WTC11 (cell line): ENCODE measurements at regions not wholly inside any gene's neighbourhood (a gene's known extent, or its start where the extent isn't known, plus 50 kb on each side); places are given as distances from the start of the nearest gene placed in this dataset.

Experiments used
- ATAC-seq: fragments of 200-7000 bp; cut with Tn5 transposase; 2 replicates; pipeline ENCODE4 v1.10.0; 2021; ENCODE audit warnings: mild to moderate bottlenecking, moderate library complexity
- CTCF ChIA-PET: fragments of 300-600 bp; sonication (Branson Sonifier 250); formaldehyde crosslinking; loops from one replicate; lab custom pipeline; 2021; ENCODE audit warnings: antibody characterized with exemption; lab: Charles Lee
- POLR2A ChIA-PET: fragments of 350-600 bp; sonication (Branson Sonifier 250); formaldehyde crosslinking; loops from one replicate; lab custom pipeline; 2021; ENCODE audit warnings: antibody characterized with exemption; lab: Charles Lee
- DNase-seq: peaks from one replicate; pipeline ENCODE4 v3.0.0; 2021; ENCODE audit warnings: low spot score
- H3K27ac Mint-ChIP-seq: 2 replicates; pipeline ENCODE4 v1.8.0; 2021; ENCODE audit warnings: mixed read lengths
- H3K27me3 Mint-ChIP-seq: 2 replicates; pipeline ENCODE4 v1.8.0; 2021; ENCODE audit warnings: low read depth, mild to moderate bottlenecking, moderate library complexity, mixed read lengths
- H3K36me3 Mint-ChIP-seq: 2 replicates; pipeline ENCODE4 v1.8.0; 2021; ENCODE audit warnings: mixed read lengths
- H3K4me1 Mint-ChIP-seq: 2 replicates; pipeline ENCODE4 v1.8.0; 2022; ENCODE audit warnings: mixed read lengths
- H3K4me3 Mint-ChIP-seq: 2 replicates; pipeline ENCODE4 v1.8.0; 2021; ENCODE audit warnings: mild to moderate bottlenecking, moderate library complexity, mixed read lengths
- H3K9me3 Mint-ChIP-seq: 2 replicates; pipeline ENCODE4 v1.8.0; 2021; ENCODE audit warnings: mixed read lengths
- CBFB ChIP-seq: sonication (generic); formaldehyde crosslinking; IDR thresholded peaks from 2 replicates; pipeline ENCODE4 v1.8.1; 2022; ENCODE audit warnings: mild to moderate bottlenecking, low read depth, missing genetic modification reagents
- FOXJ3 ChIP-seq: sonication (generic); formaldehyde crosslinking; IDR thresholded peaks from 2 replicates; pipeline ENCODE4 v1.9.0; 2021; ENCODE audit warnings: missing genetic modification reagents, mild to moderate bottlenecking, borderline replicate concordance
- GABPB1 ChIP-seq: sonication (generic); formaldehyde crosslinking; IDR thresholded peaks from 2 replicates; pipeline ENCODE4 v1.8.1; 2023; ENCODE audit warnings: mild to moderate bottlenecking, missing genetic modification reagents
- GRHL2 ChIP-seq: fragments of 250-450 bp; sonication (Bioruptor Pico); IDR thresholded peaks from 2 replicates; pipeline ENCODE4 v1.8.0; 2022; ENCODE audit warnings: mild to moderate bottlenecking, moderate library complexity; ENCODE audit not compliant: insufficient replicate concordance, severe bottlenecking
- IRF2 ChIP-seq: sonication (generic); formaldehyde crosslinking; IDR thresholded peaks from 2 replicates; pipeline ENCODE4 v1.8.0; 2022; ENCODE audit warnings: low read depth, missing genetic modification reagents, borderline replicate concordance
- MXD4 ChIP-seq: fragments of 250-450 bp; sonication (Bioruptor Pico); IDR thresholded peaks from 2 replicates; pipeline ENCODE4 v1.8.0; 2021; ENCODE audit warnings: mild to moderate bottlenecking, moderate library complexity, borderline replicate concordance
- NFE2L1 ChIP-seq: sonication (generic); formaldehyde crosslinking; IDR thresholded peaks from 2 replicates; pipeline ENCODE4 v1.8.1; 2023; ENCODE audit warnings: missing genetic modification reagents
- PRRX2 ChIP-seq: fragments of 250-450 bp; sonication (Bioruptor Pico); IDR thresholded peaks from 2 replicates; pipeline ENCODE4 v1.8.0; 2021; ENCODE audit warnings: mild to moderate bottlenecking
- ZBTB21 ChIP-seq: sonication (generic); formaldehyde crosslinking; IDR thresholded peaks from 2 replicates; pipeline ENCODE4 v1.8.1; 2023; ENCODE audit warnings: mild to moderate bottlenecking, missing genetic modification reagents, borderline replicate concordance
- ZNF263 ChIP-seq: sonication (generic); formaldehyde crosslinking; IDR thresholded peaks from 2 replicates; pipeline ENCODE4 v1.8.1; 2022; ENCODE audit warnings: low read depth, mild to moderate bottlenecking, moderate library complexity, missing genetic modification reagents
- ZNF317 ChIP-seq: sonication (generic); formaldehyde crosslinking; IDR thresholded peaks from 2 replicates; pipeline ENCODE4 v1.8.1; 2023; ENCODE audit warnings: low read depth, mild to moderate bottlenecking, moderate library complexity, missing genetic modification reagents, borderline replicate concordance
- ZNF423 ChIP-seq: fragments of 250-450 bp; sonication (Bioruptor Pico); IDR thresholded peaks from 2 replicates; pipeline ENCODE4 v2.1.2; 2022; ENCODE audit warnings: mild to moderate bottlenecking, moderate library complexity
- TF ChIP-seq, protein P1 (sequence below): sonication (generic); formaldehyde crosslinking; IDR thresholded peaks from 2 replicates; pipeline ENCODE4 v1.8.0; 2022; ENCODE audit warnings: mild to moderate bottlenecking, missing genetic modification reagents
- TF ChIP-seq, protein P2 (sequence below): fragments of 250-450 bp; sonication (Bioruptor Pico); IDR thresholded peaks from 2 replicates; pipeline ENCODE4 v1.9.0; 2021; ENCODE audit warnings: mild to moderate bottlenecking, borderline replicate concordance
- TF ChIP-seq, protein P3 (sequence below): sonication (generic); formaldehyde crosslinking; IDR thresholded peaks from 2 replicates; pipeline ENCODE4 v1.8.1; 2023; ENCODE audit warnings: mild to moderate bottlenecking, missing genetic modification reagents, moderate library complexity
- TF ChIP-seq, protein P4 (sequence below): sonication (generic); formaldehyde crosslinking; IDR thresholded peaks from 2 replicates; pipeline ENCODE4 v1.8.0; 2022; ENCODE audit warnings: mild to moderate bottlenecking, missing genetic modification reagents
- TF ChIP-seq, protein P5 (sequence below): sonication (generic); formaldehyde crosslinking; IDR thresholded peaks from 2 replicates; pipeline ENCODE4 v1.8.0; 2022; ENCODE audit warnings: mild to moderate bottlenecking, missing genetic modification reagents
- TF ChIP-seq, protein P6 (sequence below): sonication (generic); formaldehyde crosslinking; IDR thresholded peaks from 2 replicates; pipeline ENCODE4 v1.8.1; 2022; ENCODE audit warnings: mild to moderate bottlenecking, moderate library complexity, missing genetic modification reagents
- TF ChIP-seq, protein P7 (sequence below): sonication (generic); formaldehyde crosslinking; conservative IDR thresholded peaks from 2 replicates; pipeline ENCODE4 v1.8.1; 2023; ENCODE audit warnings: mild to moderate bottlenecking, low read depth, missing genetic modification reagents, moderate library complexity

DNA sequence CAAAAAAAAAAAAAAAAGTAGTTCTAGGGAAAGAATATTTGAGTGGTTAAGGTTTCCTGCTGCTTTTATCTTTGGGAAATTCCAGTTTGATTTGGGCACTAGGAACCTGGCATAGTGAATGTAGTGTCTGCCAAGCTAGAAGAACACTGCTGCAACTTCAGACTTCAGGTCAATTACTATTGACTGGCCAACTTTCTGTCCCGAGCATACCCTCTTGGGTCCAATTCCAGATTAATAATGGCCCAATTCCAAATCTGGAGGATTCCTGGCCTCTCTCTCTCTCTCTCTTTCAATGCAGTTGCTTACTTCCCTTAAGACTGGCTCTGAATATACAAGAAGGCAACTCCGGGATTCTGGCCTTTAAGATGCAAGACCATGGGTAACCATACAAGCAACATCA is 74.9 kb downstream of the ANKEF1 start:
- DNase-seq: no peak
- H3K4me3 Mint-ChIP-seq: no peak overlapping the region
- no peaks in the 10 kb centered on the region for H3K4me1 Mint-ChIP-seq
- no peak for ATAC-seq
- TF ChIP-seq FOXJ3 (CRISPR knock-in tag) (no peak), ZBTB21 (no peak), MXD4 (CRISPR knock-in tag) (no peak)
- TF ChIP-seq, protein P1, sequence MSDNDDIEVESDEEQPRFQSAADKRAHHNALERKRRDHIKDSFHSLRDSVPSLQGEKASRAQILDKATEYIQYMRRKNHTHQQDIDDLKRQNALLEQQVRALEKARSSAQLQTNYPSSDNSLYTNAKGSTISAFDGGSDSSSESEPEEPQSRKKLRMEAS (CRISPR knock-in tag): no peak
- TF ChIP-seq, protein P2, sequence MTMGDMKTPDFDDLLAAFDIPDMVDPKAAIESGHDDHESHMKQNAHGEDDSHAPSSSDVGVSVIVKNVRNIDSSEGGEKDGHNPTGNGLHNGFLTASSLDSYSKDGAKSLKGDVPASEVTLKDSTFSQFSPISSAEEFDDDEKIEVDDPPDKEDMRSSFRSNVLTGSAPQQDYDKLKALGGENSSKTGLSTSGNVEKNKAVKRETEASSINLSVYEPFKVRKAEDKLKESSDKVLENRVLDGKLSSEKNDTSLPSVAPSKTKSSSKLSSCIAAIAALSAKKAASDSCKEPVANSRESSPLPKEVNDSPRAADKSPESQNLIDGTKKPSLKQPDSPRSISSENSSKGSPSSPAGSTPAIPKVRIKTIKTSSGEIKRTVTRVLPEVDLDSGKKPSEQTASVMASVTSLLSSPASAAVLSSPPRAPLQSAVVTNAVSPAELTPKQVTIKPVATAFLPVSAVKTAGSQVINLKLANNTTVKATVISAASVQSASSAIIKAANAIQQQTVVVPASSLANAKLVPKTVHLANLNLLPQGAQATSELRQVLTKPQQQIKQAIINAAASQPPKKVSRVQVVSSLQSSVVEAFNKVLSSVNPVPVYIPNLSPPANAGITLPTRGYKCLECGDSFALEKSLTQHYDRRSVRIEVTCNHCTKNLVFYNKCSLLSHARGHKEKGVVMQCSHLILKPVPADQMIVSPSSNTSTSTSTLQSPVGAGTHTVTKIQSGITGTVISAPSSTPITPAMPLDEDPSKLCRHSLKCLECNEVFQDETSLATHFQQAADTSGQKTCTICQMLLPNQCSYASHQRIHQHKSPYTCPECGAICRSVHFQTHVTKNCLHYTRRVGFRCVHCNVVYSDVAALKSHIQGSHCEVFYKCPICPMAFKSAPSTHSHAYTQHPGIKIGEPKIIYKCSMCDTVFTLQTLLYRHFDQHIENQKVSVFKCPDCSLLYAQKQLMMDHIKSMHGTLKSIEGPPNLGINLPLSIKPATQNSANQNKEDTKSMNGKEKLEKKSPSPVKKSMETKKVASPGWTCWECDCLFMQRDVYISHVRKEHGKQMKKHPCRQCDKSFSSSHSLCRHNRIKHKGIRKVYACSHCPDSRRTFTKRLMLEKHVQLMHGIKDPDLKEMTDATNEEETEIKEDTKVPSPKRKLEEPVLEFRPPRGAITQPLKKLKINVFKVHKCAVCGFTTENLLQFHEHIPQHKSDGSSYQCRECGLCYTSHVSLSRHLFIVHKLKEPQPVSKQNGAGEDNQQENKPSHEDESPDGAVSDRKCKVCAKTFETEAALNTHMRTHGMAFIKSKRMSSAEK (CRISPR knock-in tag): no peak
- TF ChIP-seq, protein P3, sequence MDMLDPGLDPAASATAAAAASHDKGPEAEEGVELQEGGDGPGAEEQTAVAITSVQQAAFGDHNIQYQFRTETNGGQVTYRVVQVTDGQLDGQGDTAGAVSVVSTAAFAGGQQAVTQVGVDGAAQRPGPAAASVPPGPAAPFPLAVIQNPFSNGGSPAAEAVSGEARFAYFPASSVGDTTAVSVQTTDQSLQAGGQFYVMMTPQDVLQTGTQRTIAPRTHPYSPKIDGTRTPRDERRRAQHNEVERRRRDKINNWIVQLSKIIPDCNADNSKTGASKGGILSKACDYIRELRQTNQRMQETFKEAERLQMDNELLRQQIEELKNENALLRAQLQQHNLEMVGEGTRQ (CRISPR knock-in tag): no peak
- H3K9me3 Mint-ChIP-seq: no peaks in the 10 kb centered on the region
- POLR2A ChIA-PET: no interaction called here
- no peaks in the 10 kb centered on the region for H3K36me3 Mint-ChIP-seq
- CTCF ChIA-PET: no interaction called here
- H3K27ac Mint-ChIP-seq: no peak overlapping the region
- no peaks in the 10 kb centered on the region for H3K27me3 Mint-ChIP-seq

DNA sequence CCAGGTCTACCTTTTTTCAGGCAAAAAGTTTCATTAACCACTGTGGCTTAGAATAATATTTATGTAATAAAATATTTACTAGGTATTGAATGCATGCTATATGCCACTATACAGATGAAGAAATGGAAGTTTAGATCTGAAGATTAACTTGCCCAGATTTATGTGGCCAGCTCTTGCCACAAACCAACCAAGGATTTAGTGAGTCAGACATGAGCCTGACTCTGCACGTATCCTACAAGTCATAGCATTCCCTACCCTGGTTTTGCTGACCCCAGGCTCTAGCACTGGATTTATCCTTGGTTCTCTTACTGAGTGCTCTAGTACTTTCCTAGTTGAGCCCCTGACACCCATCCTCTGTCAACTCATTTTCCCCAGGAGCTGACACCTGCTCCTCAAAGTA is 75.4 kb downstream of the ANKEF1 start:
- H3K27me3 Mint-ChIP-seq: no peaks in the 10 kb centered on the region
- TF ChIP-seq CBFB (CRISPR knock-in tag) (no peak), ZNF263 (CRISPR knock-in tag) (no peak), GABPB1 (CRISPR knock-in tag) (no peak), ZNF317 (no peak), GRHL2 (CRISPR knock-in tag) (no peak)
- H3K4me1 Mint-ChIP-seq: no peaks in the 10 kb centered on the region
- H3K36me3 Mint-ChIP-seq: no peaks in the 10 kb centered on the region
- H3K9me3 Mint-ChIP-seq: no peaks in the 10 kb centered on the region
- H3K4me3 Mint-ChIP-seq: no peak overlapping the region
- no peak for DNase-seq
- CTCF ChIA-PET: no interaction called here
- POLR2A ChIA-PET: no interaction called here
- no peak overlapping the region for H3K27ac Mint-ChIP-seq
- ATAC-seq: no peak

DNA sequence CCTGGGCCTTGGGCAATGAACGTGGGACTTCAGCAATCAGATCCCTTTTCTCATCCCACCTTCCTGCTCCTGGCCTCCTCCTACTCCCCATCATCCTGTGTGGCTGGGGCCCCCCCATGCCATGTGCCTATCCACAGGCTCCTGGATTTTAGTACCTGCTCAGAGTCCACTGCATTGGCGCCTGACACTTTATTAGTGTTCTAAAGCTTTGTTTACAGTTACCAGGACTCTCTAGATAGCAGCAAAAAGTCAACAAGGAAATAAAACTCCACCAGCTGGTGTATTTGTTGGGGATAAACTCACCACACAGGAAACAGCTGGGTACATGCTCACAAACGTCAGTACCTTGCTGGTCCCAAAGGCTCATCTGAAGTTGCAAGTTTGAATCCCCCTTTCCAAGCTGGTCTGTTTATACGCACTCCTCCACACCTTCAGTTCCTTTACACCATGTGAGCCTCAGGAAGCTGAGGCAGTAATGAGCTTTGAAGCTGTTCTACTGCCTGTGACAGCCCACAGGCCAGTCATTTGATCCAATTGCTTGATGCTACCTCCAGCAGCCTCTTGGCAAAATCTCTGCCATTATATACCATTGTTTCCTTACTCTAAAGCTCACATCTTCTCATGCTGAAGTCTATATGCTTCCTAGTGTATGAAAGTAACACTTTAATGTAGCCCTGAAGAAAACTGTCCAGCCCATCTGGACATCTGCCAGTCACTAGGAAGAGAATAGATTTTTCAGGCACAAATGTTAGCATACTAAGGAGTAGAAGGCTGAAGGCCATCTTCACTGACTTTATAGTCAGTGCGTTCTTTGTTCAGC is 76.6 kb downstream of the ANKEF1 start:
- ATAC-seq (no peak), DNase-seq (no peak)
- no peaks in the 10 kb centered on the region for H3K9me3 Mint-ChIP-seq
- ChIA-PET CTCF (interaction anchor here (1.7 kb wide), 1 partner anchor 21 kb away, joined by 10 read pairs; no protein-coding TSS in a partner anchor), POLR2A (no interaction called here)
- no peaks in the 10 kb centered on the region; the same call in 1 of the 2 replicates for H3K27me3 Mint-ChIP-seq
- H3K36me3 Mint-ChIP-seq: no peaks in the 10 kb centered on the region
- no peaks in the 10 kb centered on the region for H3K4me1 Mint-ChIP-seq
- H3K4me3 Mint-ChIP-seq: no peak overlapping the region
- no peak overlapping the region for H3K27ac Mint-ChIP-seq
- no peak for TF ChIP-seq PRRX2 (CRISPR knock-in tag)
- TF ChIP-seq, protein P4, sequence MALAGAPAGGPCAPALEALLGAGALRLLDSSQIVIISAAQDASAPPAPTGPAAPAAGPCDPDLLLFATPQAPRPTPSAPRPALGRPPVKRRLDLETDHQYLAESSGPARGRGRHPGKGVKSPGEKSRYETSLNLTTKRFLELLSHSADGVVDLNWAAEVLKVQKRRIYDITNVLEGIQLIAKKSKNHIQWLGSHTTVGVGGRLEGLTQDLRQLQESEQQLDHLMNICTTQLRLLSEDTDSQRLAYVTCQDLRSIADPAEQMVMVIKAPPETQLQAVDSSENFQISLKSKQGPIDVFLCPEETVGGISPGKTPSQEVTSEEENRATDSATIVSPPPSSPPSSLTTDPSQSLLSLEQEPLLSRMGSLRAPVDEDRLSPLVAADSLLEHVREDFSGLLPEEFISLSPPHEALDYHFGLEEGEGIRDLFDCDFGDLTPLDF (CRISPR knock-in tag): no peak
- no peak for TF ChIP-seq ZNF423 (CRISPR knock-in tag)
- TF ChIP-seq, protein P5, sequence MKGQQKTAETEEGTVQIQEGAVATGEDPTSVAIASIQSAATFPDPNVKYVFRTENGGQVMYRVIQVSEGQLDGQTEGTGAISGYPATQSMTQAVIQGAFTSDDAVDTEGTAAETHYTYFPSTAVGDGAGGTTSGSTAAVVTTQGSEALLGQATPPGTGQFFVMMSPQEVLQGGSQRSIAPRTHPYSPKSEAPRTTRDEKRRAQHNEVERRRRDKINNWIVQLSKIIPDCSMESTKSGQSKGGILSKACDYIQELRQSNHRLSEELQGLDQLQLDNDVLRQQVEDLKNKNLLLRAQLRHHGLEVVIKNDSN: no peak
- TF ChIP-seq, protein P6, sequence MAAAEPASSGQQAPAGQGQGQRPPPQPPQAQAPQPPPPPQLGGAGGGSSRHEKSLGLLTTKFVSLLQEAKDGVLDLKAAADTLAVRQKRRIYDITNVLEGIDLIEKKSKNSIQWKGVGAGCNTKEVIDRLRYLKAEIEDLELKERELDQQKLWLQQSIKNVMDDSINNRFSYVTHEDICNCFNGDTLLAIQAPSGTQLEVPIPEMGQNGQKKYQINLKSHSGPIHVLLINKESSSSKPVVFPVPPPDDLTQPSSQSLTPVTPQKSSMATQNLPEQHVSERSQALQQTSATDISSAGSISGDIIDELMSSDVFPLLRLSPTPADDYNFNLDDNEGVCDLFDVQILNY: no peak
- no peak for TF ChIP-seq IRF2
- TF ChIP-seq, protein P7, sequence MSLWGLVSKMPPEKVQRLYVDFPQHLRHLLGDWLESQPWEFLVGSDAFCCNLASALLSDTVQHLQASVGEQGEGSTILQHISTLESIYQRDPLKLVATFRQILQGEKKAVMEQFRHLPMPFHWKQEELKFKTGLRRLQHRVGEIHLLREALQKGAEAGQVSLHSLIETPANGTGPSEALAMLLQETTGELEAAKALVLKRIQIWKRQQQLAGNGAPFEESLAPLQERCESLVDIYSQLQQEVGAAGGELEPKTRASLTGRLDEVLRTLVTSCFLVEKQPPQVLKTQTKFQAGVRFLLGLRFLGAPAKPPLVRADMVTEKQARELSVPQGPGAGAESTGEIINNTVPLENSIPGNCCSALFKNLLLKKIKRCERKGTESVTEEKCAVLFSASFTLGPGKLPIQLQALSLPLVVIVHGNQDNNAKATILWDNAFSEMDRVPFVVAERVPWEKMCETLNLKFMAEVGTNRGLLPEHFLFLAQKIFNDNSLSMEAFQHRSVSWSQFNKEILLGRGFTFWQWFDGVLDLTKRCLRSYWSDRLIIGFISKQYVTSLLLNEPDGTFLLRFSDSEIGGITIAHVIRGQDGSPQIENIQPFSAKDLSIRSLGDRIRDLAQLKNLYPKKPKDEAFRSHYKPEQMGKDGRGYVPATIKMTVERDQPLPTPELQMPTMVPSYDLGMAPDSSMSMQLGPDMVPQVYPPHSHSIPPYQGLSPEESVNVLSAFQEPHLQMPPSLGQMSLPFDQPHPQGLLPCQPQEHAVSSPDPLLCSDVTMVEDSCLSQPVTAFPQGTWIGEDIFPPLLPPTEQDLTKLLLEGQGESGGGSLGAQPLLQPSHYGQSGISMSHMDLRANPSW (CRISPR knock-in tag): no peak
- TF ChIP-seq NFE2L1 (CRISPR knock-in tag): no peak
